GM21528 (cell line): ENCODE measurements at regions not wholly inside any gene's neighbourhood (a gene's known extent, or its start where the extent isn't known, plus 50 kb on each side); places are given as distances from the start of the nearest gene placed in this dataset.
A peak's percentile ranks its signal among the peaks of the same experiment; 100 is the strongest.

Experiments
- ATAC-seq: cut with Tn5 transposase; IDR thresholded peaks from one replicate; pipeline ENCODE4 v1.9.1; 2021; ENCODE audit warnings: mild to moderate bottlenecking, moderate library complexity; ENCODE audit not compliant: unreplicated experiment, low FRiP score

DNA sequence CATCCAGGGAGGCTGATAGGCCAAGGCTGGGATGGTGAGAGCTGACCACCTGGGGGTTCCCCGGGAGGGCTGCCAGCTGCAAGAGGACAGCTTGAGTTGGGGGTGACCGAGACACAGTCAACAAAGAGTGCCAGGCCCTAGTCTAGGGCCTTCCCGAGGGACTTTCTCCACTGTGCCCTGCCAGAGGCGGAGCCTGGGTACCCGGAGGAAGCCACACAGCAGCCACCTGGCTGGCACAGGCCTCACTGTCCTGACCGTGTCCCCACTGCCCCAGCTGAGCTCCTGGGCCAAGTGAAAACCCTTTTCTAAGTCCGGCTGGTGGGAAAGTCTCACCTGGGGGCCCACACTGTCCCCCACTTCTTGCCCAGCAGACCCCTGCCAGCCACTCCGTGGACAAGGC, 71.9 kb upstream of the GSE1 start:
- no peak for ATAC-seq

- no peak for ATAC-seq
These were observed 71.5 kb upstream of the GSE1 start for GRCh38 chr16:85541619-85541979.

GRCh38 chr16:85541980-85542900, 70.9 kb upstream of the GSE1 start:
- no peak for ATAC-seq

- no peak for ATAC-seq
These were observed 69.6 kb upstream of the GSE1 start for GRCh38 chr16:85543536-85543935.

DNA sequence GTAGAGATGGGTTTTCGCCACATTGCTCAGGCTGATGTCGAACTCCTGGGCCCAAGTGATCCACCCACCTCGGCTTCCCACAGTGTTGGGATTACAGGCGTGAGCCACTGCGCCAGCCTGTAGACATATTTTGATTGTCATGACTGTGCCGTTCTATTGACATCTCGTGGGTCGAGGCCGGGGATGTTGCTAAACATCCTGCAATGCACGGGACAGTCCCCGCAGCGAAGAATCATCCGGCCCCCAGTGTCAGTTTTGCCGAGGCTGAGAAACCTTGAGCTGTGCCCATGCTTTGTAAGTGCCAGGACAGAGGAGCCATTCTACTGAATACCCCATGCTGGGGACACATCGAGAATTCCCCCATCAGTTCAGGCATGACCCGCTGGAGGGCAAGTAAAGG, 69.1 kb upstream of the GSE1 start:
- ATAC-seq, result no peak

DNA sequence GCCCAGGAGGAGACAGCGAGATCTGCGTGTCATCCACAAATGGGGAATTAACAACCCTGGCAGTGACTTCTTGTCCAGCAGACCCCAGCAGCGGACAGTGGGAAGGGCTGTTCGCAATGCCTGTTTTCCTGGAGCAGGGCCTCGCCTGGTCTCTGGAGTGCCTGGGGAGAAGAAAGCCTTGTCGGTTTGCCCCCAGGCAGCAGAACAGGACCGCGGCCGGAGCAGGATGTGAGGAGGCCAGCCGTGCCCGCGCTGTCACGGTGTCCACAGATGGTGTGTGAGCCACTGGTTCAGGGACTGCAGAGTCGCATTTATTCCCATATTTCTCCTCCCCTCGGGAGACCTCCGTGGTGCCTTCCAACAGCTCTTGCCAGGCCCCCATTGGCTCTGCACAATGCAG, 68.5 kb upstream of the GSE1 start:
- ATAC-seq, result no peak

DNA sequence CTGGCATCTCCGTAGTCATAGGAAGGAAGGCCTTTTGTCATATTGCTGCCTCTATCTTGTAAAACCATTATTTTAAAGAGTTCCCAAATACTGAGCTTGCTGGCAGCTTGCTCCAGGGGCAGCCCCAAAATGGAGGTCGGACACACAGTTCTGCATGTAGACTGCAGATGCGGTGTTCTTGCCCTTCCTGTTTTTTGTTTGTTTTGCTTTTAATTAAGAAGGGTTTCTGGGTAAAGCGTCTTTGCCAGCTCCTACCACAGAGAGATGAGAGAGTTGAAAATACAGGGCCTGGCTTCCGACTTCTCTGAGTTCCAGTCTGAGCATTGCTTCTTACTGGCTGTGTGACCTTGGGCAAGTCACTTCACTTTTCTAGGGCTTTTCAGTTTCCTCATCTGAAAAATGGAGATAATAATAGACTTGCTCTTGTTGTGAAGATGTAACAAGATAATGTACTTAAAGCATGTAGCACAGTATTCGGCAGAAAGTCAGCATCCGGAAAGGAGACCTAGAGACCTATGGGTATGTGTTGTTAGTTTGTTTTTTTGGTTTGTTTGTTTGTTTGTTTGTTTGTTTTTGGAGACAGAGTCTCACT, 67.8 kb upstream of the GSE1 start:
- no peak for ATAC-seq

DNA sequence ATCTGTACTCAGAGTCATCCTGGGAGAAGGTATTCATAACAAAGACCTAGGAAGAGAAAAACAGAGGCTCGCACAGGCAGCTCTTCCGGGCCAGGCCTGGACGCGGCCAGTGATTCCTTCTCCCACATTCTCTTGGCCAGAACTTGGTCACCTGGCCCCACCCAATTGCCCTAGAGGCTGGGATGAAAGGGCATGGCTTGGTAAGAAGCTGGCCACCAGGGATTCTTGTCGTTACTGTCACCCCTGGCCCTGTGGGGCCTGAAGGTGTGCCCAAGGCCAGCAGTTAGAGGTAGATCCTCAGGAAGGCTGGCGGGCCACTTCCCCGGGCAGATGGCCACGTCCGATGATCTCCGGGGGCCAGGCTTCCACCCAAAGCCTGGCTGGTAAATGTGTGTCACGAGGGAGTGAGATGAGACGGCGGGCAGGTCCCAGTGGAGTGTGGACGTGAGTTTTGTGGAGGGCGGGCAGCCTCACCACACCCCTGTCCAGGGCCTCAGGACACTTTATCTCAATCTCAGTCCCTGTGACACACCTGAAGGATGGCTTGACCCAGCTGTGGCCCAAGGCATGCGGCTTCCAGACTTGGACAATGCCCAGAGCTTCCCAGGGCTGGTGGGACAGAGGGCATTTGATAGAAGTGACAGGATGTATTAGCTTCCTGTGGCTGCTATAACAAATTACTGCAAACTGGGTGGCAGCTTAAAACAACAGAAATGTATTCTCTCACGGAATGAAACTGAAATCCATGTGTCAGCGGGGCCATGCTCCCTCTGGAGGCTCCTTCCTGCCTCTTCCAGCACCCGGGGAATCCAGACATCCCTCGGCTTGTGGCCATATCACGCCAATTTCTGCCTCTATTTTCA, 66.3 kb upstream of the GSE1 start:
- ATAC-seq, result no peak

- no peak for ATAC-seq
These were observed 64.7 kb upstream of the GSE1 start for GRCh38 chr16:85548375-85548774.

DNA sequence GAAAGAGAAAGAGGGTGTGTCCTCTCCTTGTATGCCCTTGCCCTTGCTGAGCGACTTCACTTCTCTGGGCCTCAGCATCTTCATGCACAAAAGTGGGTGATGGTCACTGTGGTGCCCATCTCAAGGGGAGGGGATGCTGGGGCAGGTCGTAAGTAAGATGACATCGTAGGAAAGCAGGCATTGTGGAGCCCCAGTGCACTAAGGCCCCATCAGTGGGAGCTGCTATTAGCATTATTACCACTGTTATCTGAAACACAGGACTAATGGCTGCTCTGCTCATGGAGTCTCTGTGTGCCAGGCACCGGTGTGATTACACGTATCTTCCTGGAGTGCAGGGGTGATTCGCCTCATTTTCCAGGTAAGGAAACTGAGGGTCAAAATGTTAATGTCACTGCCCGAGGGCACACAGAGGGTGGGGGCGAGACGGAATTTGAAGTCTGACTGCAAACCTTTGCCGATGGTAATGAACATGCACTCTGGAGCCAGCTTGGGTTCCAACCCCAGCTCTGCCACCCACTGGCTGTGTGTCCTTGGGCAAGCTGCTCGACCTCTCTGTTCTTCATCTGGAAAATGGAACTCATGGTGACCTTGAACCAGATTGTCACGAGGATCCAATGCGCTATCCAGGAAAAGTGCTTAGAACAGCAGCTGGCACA, 63.2 kb upstream of the GSE1 start:
- no peak for ATAC-seq

- ATAC-seq, result no peak
These were observed 62.7 kb upstream of the GSE1 start for GRCh38 chr16:85550422-85550864.

GRCh38 chr16:85550953-85551924, 61.9 kb upstream of the GSE1 start:
- no peak for ATAC-seq

DNA sequence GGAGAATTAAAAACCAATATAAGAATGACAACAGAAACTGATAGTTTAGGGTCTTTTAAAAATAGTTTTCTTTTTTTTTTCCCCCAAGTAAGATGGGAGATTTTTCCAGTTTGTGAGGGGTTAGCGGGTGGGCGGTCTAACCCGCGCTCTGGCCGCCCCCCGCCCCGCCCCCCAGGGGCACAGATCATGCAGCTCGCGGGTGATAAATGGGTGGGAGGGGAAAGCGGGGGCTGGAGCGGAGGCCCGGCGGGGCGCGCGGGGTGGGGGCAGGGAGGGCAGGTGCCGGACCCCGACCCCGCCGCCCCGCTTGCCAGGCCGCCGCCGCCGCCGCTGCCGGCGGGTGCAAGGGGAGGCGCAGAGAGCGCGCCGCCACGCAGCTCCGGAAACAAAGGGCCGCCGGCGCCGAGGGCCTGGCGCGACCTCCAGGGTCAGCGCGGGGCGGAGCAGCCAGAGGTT, 60.1 kb upstream of the GSE1 start:
- no peak for ATAC-seq

DNA sequence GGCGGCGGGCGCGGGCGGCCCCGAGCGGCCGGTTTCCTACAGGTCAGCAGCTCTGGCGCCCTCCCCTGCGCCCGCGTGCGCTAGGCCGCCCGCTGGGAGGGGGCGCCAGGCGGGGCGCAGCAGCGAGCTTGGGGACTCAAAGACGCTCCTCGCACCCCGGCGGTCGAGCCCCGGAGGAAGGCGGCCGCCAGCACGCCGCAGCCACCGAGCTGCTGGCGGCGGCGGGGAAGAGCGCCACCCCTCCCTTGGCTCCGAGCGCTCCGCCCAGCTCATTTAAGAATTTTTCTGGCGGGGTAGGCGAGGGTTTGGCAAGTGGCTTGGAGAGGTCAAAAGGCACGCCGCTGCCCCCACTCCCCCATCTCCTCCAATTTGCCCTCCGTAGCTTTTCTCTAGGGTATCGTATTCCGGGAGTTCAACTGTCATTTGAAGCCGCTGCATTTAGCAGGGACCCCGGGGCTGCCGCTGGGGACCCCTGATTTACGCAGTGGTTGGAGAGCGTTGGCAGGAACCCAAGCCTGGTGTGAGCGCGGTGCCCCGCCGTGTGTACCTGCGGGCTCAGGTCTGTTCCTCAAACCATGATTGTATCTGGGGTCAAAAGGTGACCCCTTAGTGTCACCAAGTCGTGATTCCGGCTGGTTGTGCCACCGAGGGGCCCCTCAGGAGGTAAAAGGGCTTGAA, 59.5 kb upstream of the GSE1 start:
- ATAC-seq, result peak; percentile 30

GRCh38 chr16:85554114-85554888, 58.8 kb upstream of the GSE1 start:
- ATAC-seq, result peak; percentile 47

DNA sequence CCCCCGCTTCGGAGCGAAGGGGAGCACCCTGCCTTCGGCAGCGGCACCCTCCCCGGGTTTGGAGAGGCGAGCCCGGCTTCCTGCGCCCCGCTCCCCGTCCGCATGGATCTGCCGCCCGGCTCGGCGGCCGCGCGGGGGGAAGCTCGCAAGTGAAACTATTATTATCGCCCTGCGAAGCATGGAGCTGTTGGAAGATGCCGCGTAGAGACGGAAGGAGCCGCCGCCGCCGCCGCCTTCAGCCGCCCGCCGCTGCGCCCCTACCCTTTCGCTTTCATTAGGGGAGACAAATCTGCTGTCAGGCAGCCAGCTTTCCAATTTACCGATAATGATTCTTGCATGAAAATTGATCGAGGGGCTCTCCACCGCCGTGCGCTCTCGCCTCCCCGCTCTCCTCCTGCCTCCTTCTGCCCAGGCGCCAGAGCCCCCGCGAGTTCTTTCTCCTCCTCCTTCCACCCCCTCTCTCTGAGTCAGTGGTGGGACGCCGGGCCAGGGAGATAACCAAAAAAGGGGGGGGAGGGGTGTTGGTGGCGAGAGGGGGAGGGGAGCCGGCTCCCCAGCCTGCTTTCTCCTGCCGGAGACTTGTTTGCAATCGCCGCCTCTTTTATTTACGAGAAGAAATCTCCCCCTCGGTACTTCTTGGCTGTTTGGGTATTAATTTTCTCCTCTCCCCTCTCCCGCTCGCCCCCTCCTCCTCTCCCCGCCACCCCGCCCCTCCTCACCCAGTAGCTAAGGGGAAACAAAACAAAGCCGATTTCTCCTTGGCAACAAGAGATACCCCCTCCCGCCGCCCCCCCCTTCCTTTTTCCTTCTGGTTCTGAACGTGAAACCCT, 58.0 kb upstream of the GSE1 start:
- no peak for ATAC-seq

GRCh38 chr16:85555719-85556455, 57.2 kb upstream of the GSE1 start:
- no peak for ATAC-seq
